ENCODE measurements at regions not wholly inside any gene's neighbourhood (a gene's known extent, or its start where the extent isn't known, plus 50 kb on each side); places are given as distances from the start of the nearest gene placed in this dataset.
A peak's percentile ranks its signal among the peaks of the same experiment; 100 is the strongest.

DNA sequence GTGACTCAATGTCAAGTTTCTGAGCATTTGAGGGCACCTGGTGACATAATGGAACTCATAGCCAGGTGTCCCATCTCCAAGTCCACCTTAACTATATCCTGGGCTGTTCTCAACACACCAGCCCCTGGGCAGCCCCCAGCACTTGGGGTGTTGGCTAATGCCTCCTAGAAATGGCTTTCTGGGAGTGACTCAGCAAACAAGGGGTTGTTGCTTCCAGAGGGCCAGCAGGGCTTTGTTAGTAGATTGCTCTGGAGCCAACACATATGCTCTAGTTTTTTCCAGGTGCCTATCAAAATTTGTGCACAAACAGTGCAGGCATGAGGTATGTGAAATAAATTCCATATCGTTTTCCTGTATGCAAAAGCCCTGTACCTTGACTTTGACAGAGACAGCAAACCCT, 448.4 kb downstream of the SLC4A3 start:
- H3K9me3 ChIP-seq, result no peaks in the 10 kb centered on the region; the same call in 1 of the 2 replicates
- no peak overlapping the region for H3K27ac ChIP-seq
- no peaks in the 10 kb centered on the region for H4K20me1 ChIP-seq
- no peak overlapping the region for H3K4me2 ChIP-seq
- no peaks in the 10 kb centered on the region for H3K4me1 ChIP-seq
- no peak overlapping the region for H3K9ac ChIP-seq
- no peak overlapping the region for H3K4me3 ChIP-seq
- TF ChIP-seq Cebpa-rat (IDR thresholded peaks at IDR 0.05), result no peak
- H3K27me3 ChIP-seq, result no peaks in the 10 kb centered on the region
- no peaks in the 10 kb centered on the region for H3K36me3 ChIP-seq

DNA sequence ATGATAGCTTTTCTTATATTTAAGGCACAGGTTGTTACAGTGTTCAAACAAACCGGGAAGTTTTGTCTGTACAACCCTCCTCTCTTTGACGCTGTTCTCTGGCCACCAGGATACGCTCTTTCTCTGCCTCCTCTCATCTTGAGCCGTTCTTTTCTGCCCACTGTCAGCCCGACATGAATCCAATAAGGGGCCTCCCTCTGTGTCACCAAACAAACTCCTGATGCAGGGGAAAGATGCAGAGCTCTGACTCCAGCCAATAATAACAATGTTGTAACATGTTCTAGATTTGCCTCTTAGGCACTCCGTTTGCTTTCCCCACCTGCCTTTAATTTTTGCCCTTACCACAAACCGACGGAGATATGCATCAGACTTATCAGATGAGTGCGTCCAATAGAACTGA, 449.3 kb downstream of the SLC4A3 start:
- Histone ChIP-seq H3K27ac (no peak overlapping the region), H3K4me2 (no peak overlapping the region)

DNA sequence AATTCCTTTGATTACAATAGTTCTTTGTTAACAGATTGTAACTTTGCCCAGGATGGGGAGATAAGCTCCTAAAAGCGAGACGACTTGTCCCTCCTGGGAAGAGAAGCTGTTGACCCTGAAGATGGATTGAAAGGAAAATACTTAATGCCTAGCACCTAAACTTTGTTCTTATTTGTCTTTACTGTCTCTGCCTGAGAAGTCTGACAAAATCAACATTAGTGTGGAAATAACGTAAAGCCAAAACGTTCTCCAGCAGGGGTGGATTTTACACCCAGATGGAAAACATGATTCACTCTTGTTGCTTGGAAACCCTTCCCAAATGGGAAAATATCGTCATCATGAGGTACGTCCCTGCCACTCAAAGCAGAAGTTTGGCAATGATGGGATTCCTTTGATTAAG, 450.1 kb downstream of the SLC4A3 start:
- no peaks in the 10 kb centered on the region for H3K27me3 ChIP-seq
- H3K4me2 ChIP-seq, result no peak overlapping the region
- no peak for TF ChIP-seq Cebpa-rat (IDR thresholded peaks at IDR 0.05)
- no peaks in the 10 kb centered on the region; the same call in 1 of the 2 replicates for H3K9me3 ChIP-seq
- no peak overlapping the region for H3K4me3 ChIP-seq
- H3K27ac ChIP-seq, result no peak overlapping the region
- no peaks in the 10 kb centered on the region for H3K4me1 ChIP-seq
- no peaks in the 10 kb centered on the region for H3K36me3 ChIP-seq
- no peaks in the 10 kb centered on the region for H4K20me1 ChIP-seq
- H3K9ac ChIP-seq, result no peak overlapping the region

More for the DNA sequence above, 449.3 kb downstream of the SLC4A3 start:
- Histone ChIP-seq H3K4me3 (no peak overlapping the region), H3K36me3 (no peaks in the 10 kb centered on the region), H4K20me1 (no peaks in the 10 kb centered on the region), H3K9ac (no peak overlapping the region), H3K4me1 (no peaks in the 10 kb centered on the region), H3K27me3 (no peaks in the 10 kb centered on the region), H3K9me3 (no peaks in the 10 kb centered on the region; the same call in 1 of the 2 replicates)
- TF ChIP-seq Cebpa-rat (IDR thresholded peaks at IDR 0.05), result no peak

DNA sequence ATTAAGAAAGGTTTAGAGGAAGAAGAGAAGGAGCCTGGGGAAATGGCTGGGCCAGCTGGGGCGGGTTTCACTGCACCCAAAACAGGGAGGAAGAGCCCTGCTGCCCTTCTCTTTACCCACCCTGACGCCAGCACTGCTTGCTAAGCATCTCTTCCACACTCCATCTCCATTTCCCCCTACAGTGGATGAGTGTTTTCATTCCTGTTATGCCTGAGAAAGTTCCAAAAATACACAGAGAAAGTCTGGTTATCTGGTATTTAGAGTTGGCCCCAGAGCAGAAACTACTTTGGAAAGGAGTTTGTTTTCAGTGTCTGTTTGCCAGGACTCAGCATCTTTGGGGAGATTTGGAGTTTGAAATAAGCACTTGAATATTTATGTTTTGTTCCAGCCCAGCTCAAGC, 451.0 kb downstream of the SLC4A3 start:
- TF ChIP-seq Cebpa-rat (IDR thresholded peaks at IDR 0.05), result no peak
- Histone ChIP-seq H4K20me1 (no peaks in the 10 kb centered on the region), H3K9ac (no peak overlapping the region), H3K4me1 (no peaks in the 10 kb centered on the region), H3K9me3 (no peaks in the 10 kb centered on the region; the same call in 1 of the 2 replicates), H3K36me3 (no peaks in the 10 kb centered on the region), H3K4me2 (no peak overlapping the region), H3K27me3 (no peaks in the 10 kb centered on the region), H3K27ac (no peak overlapping the region), H3K4me3 (no peak overlapping the region)

DNA sequence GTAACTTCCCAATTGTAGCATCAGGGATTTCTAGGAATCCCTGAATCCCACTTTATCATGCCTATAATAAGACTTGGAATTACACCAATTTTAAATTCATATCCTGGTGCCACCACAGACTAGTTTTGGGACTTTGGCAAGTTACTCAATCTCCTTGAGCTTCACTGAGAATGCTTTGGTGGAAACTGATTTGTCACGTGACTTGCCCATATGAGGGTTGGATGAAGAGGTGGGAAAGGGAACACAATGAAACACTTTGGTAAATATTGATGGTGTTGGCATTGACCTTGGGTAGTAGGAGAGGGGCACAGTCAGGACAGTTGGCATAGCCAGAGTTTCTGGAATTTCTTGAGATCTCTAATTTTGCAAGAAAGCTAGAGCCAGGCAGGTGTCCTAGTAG, 452.2 kb downstream of the SLC4A3 start:
- H3K9ac ChIP-seq, result no peak overlapping the region
- no peaks in the 10 kb centered on the region for H3K36me3 ChIP-seq
- no peak overlapping the region for H3K27ac ChIP-seq
- H3K9me3 ChIP-seq, result no peaks in the 10 kb centered on the region; the same call in 1 of the 2 replicates
- H3K27me3 ChIP-seq, result no peaks in the 10 kb centered on the region
- H3K4me1 ChIP-seq, result no peaks in the 10 kb centered on the region
- no peak for TF ChIP-seq Cebpa-rat (IDR thresholded peaks at IDR 0.05)
- H4K20me1 ChIP-seq, result no peaks in the 10 kb centered on the region
- no peak overlapping the region for H3K4me3 ChIP-seq
- no peak overlapping the region for H3K4me2 ChIP-seq

DNA sequence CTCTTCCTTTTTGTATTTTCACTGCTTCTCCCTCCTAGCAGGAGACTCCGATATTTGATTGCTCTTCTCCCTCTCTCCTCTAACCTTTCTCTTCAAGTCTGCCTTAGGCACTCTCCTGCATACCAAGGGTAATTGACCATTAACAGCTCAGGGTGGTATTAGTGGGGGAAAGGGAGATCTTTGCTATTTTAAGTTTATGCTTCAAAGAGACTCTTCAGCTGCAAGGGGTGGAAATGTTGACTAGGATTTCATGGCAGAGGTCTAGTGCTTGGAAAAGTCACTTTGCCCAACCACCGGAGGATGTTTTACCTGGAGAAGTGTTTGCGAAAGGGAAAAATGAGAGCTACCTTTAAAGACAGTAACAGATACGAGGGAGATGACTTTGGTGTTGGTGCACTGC, 453.7 kb downstream of the SLC4A3 start:
- Histone ChIP-seq H3K4me3 (no peak overlapping the region), H3K27ac (no peak overlapping the region), H3K9me3 (no peaks in the 10 kb centered on the region), H4K20me1 (no peaks in the 10 kb centered on the region), H3K4me2 (no peak overlapping the region), H3K36me3 (no peaks in the 10 kb centered on the region), H3K27me3 (no peaks in the 10 kb centered on the region), H3K9ac (no peak overlapping the region), H3K4me1 (no peaks in the 10 kb centered on the region)
- TF ChIP-seq Cebpa-rat (IDR thresholded peaks at IDR 0.05), result no peak

DNA sequence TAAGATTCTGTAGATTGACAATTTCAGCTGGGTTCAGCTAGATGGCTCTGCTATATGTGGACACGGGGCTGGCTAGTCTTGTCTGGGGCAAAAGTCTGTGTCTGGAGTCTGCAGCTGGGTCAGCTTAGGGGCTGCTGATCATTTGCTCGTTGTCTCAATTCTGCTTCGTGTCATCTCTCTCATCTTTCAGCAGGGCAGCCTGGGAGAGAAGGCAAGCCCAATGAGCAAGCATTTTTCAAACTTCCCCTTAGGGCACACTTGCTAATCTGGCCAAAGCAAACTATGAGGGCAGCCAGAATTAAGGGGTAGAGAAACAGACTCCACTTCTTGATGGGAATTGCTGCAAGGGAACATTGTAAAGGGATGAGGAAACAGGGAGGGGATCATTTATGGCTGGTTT, 462.6 kb downstream of the SLC4A3 start:
- Histone ChIP-seq H3K9ac (no peak overlapping the region), H3K27me3 (no peaks in the 10 kb centered on the region), H3K9me3 (no peaks in the 10 kb centered on the region), H3K4me1 (peaks cover 9% of the 10 kb centered on the region), H3K4me2 (no peak overlapping the region), H3K27ac (no peak overlapping the region), H4K20me1 (no peaks in the 10 kb centered on the region), H3K4me3 (no peak overlapping the region), H3K36me3 (no peaks in the 10 kb centered on the region)
- TF ChIP-seq Cebpa-rat (IDR thresholded peaks at IDR 0.05), result no peak

DNA sequence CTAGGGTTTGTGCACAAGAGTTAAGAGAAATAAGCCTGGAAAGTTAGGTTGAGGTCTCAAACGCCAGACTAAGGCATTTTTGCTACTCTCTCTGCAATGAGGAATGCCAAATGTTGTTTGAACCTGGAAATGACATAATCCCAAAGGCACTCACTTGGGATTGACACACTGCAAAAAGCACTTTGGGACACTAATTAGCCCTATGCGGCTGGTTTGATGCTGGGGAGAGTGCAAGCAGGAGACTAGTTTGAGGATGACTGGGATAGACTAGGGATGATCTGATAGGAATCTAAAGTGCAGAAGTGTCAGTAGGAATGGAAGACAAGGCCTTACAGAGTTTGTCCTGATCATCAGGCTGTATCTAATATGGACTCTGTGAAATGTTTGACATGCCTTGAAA, 469.0 kb downstream of the SLC4A3 start:
- 0 out of 2 replicates have a peak, but pooled peaks cover 4% of the 10 kb centered on the region for H3K9me3 ChIP-seq
- no peak overlapping the region for H3K4me2 ChIP-seq
- H3K9ac ChIP-seq, result no peak overlapping the region
- no peak for TF ChIP-seq Cebpa-rat (IDR thresholded peaks at IDR 0.05)
- no peaks in the 10 kb centered on the region for H3K27me3 ChIP-seq
- no peak overlapping the region for H3K4me3 ChIP-seq
- peaks cover 9% of the 10 kb centered on the region for H3K4me1 ChIP-seq
- no peaks in the 10 kb centered on the region for H4K20me1 ChIP-seq
- no peaks in the 10 kb centered on the region for H3K36me3 ChIP-seq
- no peak overlapping the region for H3K27ac ChIP-seq

DNA sequence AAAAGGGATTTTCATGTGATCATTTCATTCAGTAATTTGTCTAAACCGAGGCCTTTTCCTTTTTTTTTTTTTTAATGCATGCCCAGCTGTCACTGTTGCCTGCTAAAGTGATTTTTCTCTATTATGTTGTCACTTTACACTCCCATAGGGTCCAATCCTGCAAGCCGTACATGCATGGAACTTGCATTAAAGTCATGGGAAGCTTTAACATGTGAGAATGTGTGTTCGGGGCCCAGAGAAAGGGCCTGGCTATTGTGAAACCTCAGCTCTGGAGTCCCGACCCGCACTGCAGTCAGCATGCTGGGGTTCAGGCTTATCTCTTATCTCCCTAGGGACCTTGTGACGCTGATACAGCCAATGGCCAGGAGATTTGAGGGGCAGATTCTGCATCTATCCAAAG, 474.6 kb downstream of the SLC4A3 start:
- Histone ChIP-seq H4K20me1 (no peaks in the 10 kb centered on the region), H3K9ac (no peak overlapping the region), H3K4me1 (peaks cover 18% of the 10 kb centered on the region), H3K27ac (no peak overlapping the region), H3K27me3 (no peaks in the 10 kb centered on the region), H3K36me3 (no peaks in the 10 kb centered on the region), H3K9me3 (0 out of 2 replicates have a peak, but pooled peaks cover 4% of the 10 kb centered on the region), H3K4me2 (no peak overlapping the region), H3K4me3 (no peak overlapping the region)
- no peak for TF ChIP-seq Cebpa-rat (IDR thresholded peaks at IDR 0.05)

DNA sequence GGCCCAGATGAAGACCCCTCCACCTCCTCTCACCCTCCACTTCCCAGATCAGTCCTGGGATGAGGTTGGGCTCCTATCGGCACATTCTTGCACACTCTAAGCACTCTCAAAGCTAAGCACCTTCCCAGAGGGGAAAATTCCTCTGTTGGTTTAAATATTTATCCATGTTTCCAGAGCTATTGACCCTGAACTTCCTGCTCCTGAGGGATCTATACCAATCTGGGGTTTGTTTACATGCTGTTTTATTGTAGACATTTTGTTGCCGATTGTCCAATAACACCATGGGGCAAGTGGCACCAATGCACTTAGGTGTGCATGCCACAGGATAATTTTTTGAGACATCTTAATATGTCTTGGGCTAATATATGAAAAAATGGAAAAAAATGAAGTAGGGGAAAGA, 476.2 kb downstream of the SLC4A3 start:
- no peak overlapping the region for H3K4me3 ChIP-seq
- no peak overlapping the region for H3K27ac ChIP-seq
- H3K27me3 ChIP-seq, result no peaks in the 10 kb centered on the region
- H3K9ac ChIP-seq, result no peak overlapping the region
- H3K36me3 ChIP-seq, result no peaks in the 10 kb centered on the region
- no peak overlapping the region for H3K4me2 ChIP-seq
- no peak for TF ChIP-seq Cebpa-rat (IDR thresholded peaks at IDR 0.05)
- H4K20me1 ChIP-seq, result no peaks in the 10 kb centered on the region
- H3K4me1 ChIP-seq, result peaks cover 18% of the 10 kb centered on the region
- H3K9me3 ChIP-seq, result 0 out of 2 replicates have a peak, but pooled peaks cover 1% of the 10 kb centered on the region

DNA sequence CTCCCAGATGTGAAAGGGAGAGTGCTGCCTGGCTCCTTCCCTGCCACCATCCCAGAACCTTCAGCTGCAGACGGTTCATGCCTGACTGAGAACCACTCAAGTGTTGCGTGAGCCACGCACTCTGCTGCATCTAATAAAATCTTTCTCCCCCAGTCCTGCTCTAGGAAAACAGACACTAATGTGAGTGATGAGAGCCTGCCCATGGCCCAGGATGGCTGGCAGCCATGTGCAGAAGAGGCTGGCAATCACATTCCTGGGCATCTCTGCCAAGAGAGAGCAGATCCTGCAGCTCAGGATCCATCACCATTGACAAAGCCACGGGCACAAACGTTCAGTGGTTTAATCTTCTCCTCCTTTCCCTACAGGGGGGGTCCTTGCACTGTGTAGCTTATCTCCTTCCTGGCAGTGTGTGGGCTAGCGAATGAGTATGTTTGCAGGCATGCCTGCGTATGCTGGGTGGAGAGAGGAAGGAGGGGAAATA, 477.5 kb downstream of the SLC4A3 start:
- H3K9ac ChIP-seq, result no peak overlapping the region
- H3K4me2 ChIP-seq, result peak overlapping the region; percentile 70
- H4K20me1 ChIP-seq, result no peaks in the 10 kb centered on the region
- H3K9me3 ChIP-seq, result no peaks in the 10 kb centered on the region
- H3K36me3 ChIP-seq, result no peaks in the 10 kb centered on the region
- TF ChIP-seq Cebpa-rat (IDR thresholded peaks at IDR 0.05), result no peak
- H3K4me3 ChIP-seq, result no peak overlapping the region
- no peaks in the 10 kb centered on the region for H3K27me3 ChIP-seq
- H3K27ac ChIP-seq, result peak overlapping the region; percentile 8; the same call in 1 of the 2 replicates
- H3K4me1 ChIP-seq, result peaks cover 18% of the 10 kb centered on the region
